ENCODE measurements at regions not wholly inside any gene's neighbourhood (a gene's known extent, or its start where the extent isn't known, plus 50 kb on each side); places are given as distances from the start of the nearest gene placed in this dataset.
"Not testable (repeated sequence)": the region's sequence is repeated elsewhere in the genome, so short reads cannot be mapped to it uniquely, and the experiment has no call there.

- Histone ChIP-seq H3K9me3 (no peaks in the 10 kb centered on the region), H3K27ac (no peak overlapping the region), H3K27me3 (replicated peaks; ENCODE audit: insufficient read depth) (no peaks in the 10 kb centered on the region), H3K4me3 (no peak overlapping the region), H3K36me3 (no peaks in the 10 kb centered on the region), H3K4me1 (replicated peaks) (no peaks in the 10 kb centered on the region)
- DNase-seq (ENCODE audit: low spot score) = no peak
- TF ChIP-seq POLR2A (IDR thresholded peaks at IDR 0.05) = no peak
- no peak for TF ChIP-seq POLR2AphosphoS5 (IDR thresholded peaks at IDR 0.05)
- no peak for TF ChIP-seq CTCF (IDR thresholded peaks at IDR 0.05)
- intact Hi-C loops (cut with DNase I) = no loop called here
Observed at GRCh38 chr6:141521440-141521839, 611.3 kb upstream of the GJE1 start.

- no peak overlapping the region for H3K4me3 ChIP-seq
- H3K27me3 ChIP-seq (replicated peaks; ENCODE audit: insufficient read depth) = no peaks in the 10 kb centered on the region
- H3K36me3 ChIP-seq = no peaks in the 10 kb centered on the region
- no peaks in the 10 kb centered on the region for H3K9me3 ChIP-seq
- no peak for TF ChIP-seq POLR2AphosphoS5 (IDR thresholded peaks at IDR 0.05)
- DNase-seq (ENCODE audit: low spot score) = no peak
- H3K27ac ChIP-seq = no peak overlapping the region
- intact Hi-C loops (cut with DNase I) = no loop called here
- H3K4me1 ChIP-seq (replicated peaks) = no peaks in the 10 kb centered on the region
- 56% methylated on average over 1 of the region's 1 CpG for WGBS
Observed at GRCh38 chr6:141513830-141514229, 618.9 kb upstream of the GJE1 start.

GRCh38 chr6:141510803-141511202 lies 621.9 kb upstream of the GJE1 start:
- Histone ChIP-seq H3K27ac (no peak overlapping the region), H3K4me1 (replicated peaks) (no peaks in the 10 kb centered on the region), H3K4me3 (no peak overlapping the region), H3K27me3 (replicated peaks; ENCODE audit: insufficient read depth) (no peaks in the 10 kb centered on the region), H3K9me3 (no peaks in the 10 kb centered on the region), H3K36me3 (no peaks in the 10 kb centered on the region)
- TF ChIP-seq POLR2A (IDR thresholded peaks at IDR 0.05) = no peak
- TF ChIP-seq POLR2AphosphoS5 (IDR thresholded peaks at IDR 0.05) = no peak
- no peak for TF ChIP-seq CTCF (IDR thresholded peaks at IDR 0.05)
- intact Hi-C loops (cut with DNase I) = no loop called here
- no peak for DNase-seq (ENCODE audit: low spot score)

- WGBS = 94% methylated on average over 1 of the region's 1 CpG
- H3K4me1 ChIP-seq (replicated peaks); H3K27me3 ChIP-seq (replicated peaks; ENCODE audit: insufficient read depth); intact Hi-C loops (cut with DNase I); H3K4me3 ChIP-seq; H3K36me3 ChIP-seq; DNase-seq (ENCODE audit: low spot score); H3K9me3 ChIP-seq; H3K27ac ChIP-seq: not testable (repeated sequence)
Observed at GRCh38 chr6:141506062-141506461, 626.7 kb upstream of the GJE1 start.

- H3K9me3 ChIP-seq; H3K36me3 ChIP-seq; H3K4me3 ChIP-seq; intact Hi-C loops (cut with DNase I); H3K4me1 ChIP-seq (replicated peaks); DNase-seq (ENCODE audit: low spot score); H3K27ac ChIP-seq; H3K27me3 ChIP-seq (replicated peaks; ENCODE audit: insufficient read depth): not testable (repeated sequence)
- WGBS = 100% methylated on average over 1 of the region's 1 CpG
Observed at GRCh38 chr6:141504318-141504717, 628.4 kb upstream of the GJE1 start.

- DNase-seq (ENCODE audit: low spot score) = no peak
- H3K36me3 ChIP-seq = no peaks in the 10 kb centered on the region
- H3K4me1 ChIP-seq (replicated peaks) = no peaks in the 10 kb centered on the region
- H3K27ac ChIP-seq = no peak overlapping the region
- no peaks in the 10 kb centered on the region for H3K9me3 ChIP-seq
- H3K27me3 ChIP-seq (replicated peaks; ENCODE audit: insufficient read depth) = no peaks in the 10 kb centered on the region
- TF ChIP-seq POLR2A (IDR thresholded peaks at IDR 0.05) (no peak), CTCF (IDR thresholded peaks at IDR 0.05) (no peak), POLR2AphosphoS5 (IDR thresholded peaks at IDR 0.05) (no peak)
- 90% methylated on average over 1 of the region's 1 CpG for WGBS
- H3K4me3 ChIP-seq = no peak overlapping the region
- intact Hi-C loops (cut with DNase I) = no loop called here
Observed at GRCh38 chr6:141501616-141502015, 631.1 kb upstream of the GJE1 start.

GRCh38 chr6:141498977-141499376 lies 633.7 kb upstream of the GJE1 start:
- no peaks in the 10 kb centered on the region for H3K9me3 ChIP-seq
- H3K36me3 ChIP-seq = no peaks in the 10 kb centered on the region
- no peak overlapping the region for H3K27ac ChIP-seq
- H3K27me3 ChIP-seq (replicated peaks; ENCODE audit: insufficient read depth) = no peaks in the 10 kb centered on the region
- H3K4me1 ChIP-seq (replicated peaks) = no peaks in the 10 kb centered on the region
- intact Hi-C loops (cut with DNase I) = no loop called here
- H3K4me3 ChIP-seq = no peak overlapping the region
- 89% methylated on average over 3 of the region's 3 CpGs for WGBS
- TF ChIP-seq CTCF (IDR thresholded peaks at IDR 0.05) = no peak
- no peak for TF ChIP-seq POLR2AphosphoS5 (IDR thresholded peaks at IDR 0.05)
- no peak for TF ChIP-seq POLR2A (IDR thresholded peaks at IDR 0.05)
- DNase-seq (ENCODE audit: low spot score) = no peak
